Activated CD4-positive, CD25-positive, alpha-beta regulatory T cell (primary cell): ENCODE measurements at regions not wholly inside any gene's neighbourhood (a gene's known extent, or its start where the extent isn't known, plus 50 kb on each side); places are given as distances from the start of the nearest gene placed in this dataset.

Experiments used
- DNase-seq, 4 experiments: peaks; one replicate each; lab custom pipeline; 2025; lab: John Stamatoyannopoulos, UW

DNA sequence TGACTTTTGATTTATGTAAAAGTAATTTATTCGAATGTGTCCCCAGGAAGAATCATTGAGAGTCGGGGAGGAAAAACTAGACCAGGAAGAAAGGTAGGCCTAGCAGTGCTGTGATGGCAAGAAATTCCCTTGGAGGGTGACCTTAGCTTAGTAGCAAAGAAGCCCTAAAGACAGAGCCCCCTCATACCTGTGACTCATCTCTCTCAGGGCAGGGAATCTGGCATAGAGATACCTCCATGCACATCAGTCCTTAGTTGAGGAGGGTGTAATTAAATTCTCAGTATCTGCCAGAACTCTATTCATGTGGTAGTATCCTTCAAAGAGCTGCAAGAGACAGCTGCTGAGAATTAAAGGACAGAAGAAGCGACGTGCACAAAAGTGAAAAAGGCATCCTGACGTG, 360.3 kb downstream of the FBXO15 start:
- no peak for DNase-seq

DNA sequence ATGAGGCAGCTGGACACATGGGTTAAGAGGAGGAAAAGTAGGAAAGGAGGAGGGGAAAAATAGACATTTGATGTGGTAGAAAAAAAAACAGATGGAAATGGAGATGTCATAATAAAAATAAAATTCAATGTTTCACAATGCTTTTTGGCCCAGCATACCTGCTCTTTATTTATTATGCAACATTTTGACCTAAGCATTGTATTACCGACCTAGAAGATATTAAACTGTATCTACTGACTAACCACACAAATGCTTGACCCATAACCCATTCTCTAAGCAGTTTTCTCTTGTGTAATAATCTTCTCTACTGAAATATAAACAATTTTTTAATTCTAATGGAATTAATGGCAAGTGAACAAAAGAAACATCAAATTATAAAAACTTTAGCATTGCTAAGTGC, 362.3 kb downstream of the FBXO15 start:
- DNase-seq = no peak

DNA sequence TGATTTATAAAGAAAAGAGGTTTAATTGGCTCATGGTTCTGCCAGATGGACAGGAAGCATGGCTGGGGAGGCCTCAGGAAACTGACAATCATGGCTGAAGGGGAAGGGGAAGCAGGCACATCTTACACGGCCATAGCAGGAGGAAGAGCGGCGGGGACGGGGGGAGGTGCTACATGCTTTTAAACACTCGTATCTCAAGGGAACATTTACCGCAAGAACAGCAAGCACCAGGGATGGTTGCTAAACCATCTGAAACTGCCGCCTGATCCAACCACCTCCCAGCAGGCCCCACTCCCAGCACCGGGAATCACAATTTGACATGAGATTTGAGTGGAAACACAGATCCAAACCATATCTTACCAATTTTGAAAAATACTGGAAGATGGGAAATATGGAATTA, 362.8 kb downstream of the FBXO15 start:
- DNase-seq = no peak

DNA sequence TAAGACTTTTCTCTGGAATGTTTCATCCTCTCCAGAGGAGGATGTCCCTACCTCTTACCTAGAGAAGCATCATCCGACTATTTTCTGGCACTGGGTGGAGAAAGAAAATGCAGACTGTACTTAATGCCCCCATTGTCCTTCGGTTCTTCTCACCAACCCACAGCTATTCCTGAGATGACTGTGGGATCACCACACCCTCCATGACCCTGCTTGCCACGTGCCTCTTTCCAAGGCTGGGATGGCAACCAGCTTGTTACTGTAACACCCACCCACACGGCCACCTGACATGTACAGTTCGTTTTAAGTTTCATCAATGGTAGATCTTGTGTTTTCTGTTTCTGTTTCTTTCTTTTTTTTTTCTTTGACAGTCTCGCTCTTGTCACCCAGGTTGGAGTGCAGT, 365.2 kb downstream of the FBXO15 start:
- no peak for DNase-seq

GRCh38 chr18:73780218-73780617, 367.4 kb downstream of the FBXO15 start:
- DNase-seq = no peak

DNA sequence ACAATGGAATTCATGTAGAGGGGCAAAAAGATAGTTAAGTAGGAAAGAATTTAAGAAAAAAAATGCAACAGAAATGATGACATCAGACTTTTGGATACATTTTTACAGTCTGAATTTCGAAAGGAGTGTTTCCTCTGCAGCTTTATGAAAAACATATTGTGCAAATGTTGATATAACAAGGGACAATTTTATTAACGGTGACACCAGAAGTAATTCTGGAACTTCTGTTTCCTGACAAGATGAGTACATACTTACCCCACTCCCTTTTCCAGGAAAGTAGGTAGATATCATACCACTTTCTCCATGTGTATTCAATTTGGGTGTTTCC, 369.6 kb downstream of the FBXO15 start:
- DNase-seq = no peak

- DNase-seq = no peak
Observed at GRCh38 chr18:73777356-73778031, 370.1 kb downstream of the FBXO15 start.

GRCh38 chr18:73774811-73775509, 372.7 kb downstream of the FBXO15 start:
- DNase-seq = no peak

- no peak for DNase-seq
Observed at GRCh38 chr18:73768043-73768442, 379.6 kb downstream of the FBXO15 start.

DNA sequence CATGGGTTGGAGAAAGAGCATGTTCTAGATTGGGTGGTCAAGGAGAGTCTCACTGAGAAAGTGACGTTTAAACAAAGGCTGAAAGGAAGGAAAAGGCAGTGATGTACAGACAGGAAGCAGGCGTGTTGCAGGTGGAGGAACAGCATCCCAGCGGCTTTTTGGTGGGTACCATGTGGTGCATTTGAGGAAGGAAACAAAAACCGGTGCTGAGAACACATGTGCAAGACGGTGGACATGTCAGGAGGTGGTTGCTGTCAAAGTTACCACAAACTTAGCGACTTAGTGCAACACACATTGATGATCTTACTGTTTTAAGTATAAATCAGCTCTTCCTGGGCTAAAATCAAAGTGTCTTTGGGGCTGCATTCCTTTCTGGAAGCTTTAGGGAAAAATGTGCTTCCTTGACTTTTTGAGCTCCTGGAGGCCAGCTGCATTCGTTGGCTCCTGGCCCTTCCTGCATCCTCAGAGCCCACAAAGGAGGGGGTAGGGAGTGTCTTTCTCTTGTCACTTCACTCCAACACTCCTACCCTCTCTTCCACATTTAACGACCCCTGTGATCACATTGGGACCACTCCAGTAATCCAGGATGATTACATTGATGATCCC, 380.6 kb downstream of the FBXO15 start:
- DNase-seq = no peak

- DNase-seq = no peak
Observed at GRCh38 chr18:73758446-73758845, 389.2 kb downstream of the FBXO15 start.

DNA sequence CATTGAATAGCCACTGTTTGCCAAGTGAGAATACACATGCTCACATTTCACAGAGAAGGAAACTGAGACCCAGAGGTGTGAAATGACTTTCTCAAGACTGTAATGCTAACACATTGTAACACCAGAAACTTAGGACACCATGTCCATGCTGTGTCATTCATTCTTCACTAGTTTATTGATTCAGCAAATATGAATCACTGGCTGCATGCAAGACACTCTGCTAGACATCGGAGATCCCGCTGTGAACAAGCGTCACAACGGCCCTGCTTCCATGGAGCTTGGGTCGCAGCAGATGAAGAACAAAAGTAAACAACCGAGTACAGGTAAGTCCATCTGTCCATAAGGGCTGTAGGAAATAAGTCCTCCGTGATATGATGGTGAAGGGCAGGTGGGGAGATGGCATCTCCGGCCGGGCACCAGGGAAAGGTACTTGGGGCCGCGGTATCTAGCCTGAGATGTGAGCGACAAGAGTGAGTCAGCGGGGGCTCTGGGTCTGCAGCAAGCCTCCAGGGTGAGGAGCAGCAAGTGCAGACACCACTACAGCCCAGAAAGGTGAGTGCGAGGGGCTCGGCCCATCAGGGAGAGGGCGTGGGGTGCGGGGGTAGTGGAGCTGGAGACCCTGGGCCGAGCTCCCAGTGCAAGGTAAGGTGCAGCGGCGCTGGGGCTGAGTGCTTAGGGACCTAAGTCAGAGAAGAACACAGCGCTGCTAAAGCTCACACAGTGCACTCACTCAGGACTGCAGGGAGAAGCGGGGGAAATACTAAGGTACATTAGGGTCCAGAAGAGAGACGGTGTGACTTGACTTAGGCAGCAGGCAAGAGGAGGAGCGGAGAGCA, 391.2 kb downstream of the FBXO15 start:
- no peak for DNase-seq

DNA sequence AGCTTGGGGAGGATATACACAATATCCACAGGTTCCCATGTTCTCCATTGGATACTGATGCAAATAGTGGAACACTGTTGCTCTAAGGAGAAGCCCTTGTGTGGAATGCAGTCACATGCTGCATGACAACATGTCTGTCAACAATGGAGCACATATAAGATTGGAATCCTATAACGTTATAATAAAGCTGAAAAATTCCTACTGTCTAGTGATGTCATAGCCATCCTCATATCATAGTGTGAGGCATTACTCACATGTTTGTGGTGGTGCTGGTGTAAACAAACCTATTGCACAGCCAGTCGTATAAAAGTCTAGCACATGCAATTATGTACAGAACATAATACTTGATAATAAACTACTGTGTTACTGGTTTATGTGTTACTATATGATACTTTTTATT, 394.7 kb downstream of the FBXO15 start:
- DNase-seq = no peak

DNA sequence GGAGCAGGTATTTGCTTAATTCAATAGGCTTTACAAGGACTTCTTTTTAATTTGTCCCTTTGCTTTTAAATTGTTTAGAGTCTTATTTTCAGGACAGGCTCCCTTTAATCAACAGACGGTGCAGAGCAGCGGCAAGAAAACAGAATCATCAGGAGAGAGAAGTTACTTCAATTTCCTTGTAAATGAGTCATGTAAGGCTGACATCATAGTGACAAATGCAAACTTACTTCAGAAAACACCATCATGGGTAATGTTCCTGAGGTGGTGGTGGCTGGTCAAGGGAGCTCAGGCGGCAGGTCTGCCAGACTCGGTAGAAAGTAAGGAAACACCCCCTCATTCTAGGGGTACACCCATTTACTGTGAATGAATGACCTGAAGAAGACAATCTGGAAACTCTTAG, 395.1 kb downstream of the FBXO15 start:
- no peak for DNase-seq

DNA sequence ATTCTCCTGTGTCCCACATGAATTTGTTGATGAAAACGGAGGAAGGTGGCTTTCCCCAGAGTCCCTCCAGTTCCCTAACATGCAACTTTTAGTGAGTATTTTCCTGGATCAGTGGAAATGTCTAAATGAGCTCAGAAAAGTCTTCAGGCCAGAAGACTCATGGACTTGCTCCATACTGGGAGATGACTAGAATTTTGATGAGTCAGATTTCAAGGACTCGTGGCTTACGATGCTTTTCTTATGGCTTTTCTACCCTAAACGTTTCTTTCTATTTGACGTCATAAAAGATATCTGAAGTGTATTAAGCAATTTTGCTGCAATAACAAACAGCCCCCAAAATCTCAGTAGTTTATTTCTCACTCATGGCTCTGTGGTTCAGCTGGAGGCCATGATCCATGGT, 397.6 kb downstream of the FBXO15 start:
- no peak for DNase-seq

DNA sequence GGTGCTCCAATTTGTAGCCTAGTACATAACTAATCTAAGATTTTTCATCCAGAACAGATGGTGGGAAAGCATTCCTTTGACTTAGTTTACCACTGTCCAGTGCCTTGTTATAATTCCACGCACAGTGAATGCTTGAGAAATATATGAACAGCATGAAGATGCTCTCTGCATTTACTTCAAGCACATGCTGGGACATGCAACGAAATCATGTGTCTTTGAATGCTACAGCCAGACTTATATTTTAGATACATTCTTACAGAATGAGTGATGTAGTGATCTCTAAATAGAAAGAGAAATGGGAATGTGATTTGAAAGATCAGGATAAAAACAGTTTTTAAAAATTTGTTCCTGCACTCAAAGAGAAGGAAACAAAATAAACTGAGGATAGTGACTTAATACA, 398.3 kb downstream of the FBXO15 start:
- no peak for DNase-seq

- DNase-seq = no peak
Observed at GRCh38 chr18:73748731-73749130, 398.9 kb downstream of the FBXO15 start.

DNA sequence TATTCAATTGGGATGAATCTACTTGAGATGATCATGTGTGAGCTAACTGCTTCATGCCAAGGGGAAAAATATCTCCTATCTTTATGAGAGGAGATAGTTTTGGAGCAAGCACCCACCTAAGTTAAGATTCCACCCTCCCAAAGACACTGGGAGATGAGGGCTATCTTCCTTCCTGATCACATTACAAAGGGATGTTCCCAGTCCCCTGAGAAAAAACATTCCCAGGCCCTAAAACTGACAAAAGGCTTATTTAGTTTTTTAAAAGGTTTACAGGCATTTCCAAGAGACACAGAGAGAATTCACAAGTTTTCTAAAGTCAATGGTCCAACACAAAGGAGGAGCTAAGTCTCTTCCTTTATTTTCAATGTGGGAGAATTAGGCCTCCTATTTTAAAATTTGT, 401.5 kb downstream of the FBXO15 start:
- no peak for DNase-seq

- no peak for DNase-seq
Observed at GRCh38 chr18:73742957-73743356, 404.7 kb downstream of the FBXO15 start.

DNA sequence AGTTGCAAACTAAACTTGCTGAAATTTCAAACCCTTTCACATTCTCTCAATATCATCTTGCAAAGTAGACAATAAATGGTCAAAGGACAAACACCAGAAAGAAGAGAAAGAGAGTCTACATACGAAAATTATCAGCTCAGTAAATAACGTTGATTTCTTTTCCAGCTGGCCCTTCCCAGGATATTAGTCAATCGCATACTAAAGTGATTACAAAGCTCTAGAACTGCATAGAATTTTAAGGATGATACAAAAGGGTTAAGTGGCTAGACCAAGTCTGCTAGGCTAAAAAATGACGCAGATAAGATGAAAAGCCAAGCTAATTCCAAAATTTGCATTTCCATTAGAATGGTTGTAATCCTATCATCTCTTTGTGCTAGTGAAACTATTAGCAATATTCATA, 405.7 kb downstream of the FBXO15 start:
- no peak for DNase-seq

DNA sequence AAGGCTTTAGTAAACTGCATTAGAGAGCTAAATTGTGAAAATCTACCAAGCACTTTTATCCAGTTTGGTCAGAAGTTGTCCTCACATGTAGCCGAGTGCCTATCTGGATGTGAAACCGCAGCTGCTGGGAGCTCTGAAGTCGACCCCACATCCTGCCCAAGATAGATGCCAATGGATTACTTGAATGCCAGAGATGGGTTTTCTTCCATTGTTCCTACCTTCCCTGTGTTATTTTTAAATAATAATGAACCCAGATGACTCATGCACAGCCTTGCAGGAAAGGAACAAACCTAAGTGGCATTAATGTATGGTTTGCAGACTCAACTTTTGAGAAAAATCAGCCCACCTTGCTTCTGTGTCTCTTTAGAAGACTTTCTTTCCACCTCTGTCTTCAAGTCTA, 408.5 kb downstream of the FBXO15 start:
- no peak for DNase-seq

DNA sequence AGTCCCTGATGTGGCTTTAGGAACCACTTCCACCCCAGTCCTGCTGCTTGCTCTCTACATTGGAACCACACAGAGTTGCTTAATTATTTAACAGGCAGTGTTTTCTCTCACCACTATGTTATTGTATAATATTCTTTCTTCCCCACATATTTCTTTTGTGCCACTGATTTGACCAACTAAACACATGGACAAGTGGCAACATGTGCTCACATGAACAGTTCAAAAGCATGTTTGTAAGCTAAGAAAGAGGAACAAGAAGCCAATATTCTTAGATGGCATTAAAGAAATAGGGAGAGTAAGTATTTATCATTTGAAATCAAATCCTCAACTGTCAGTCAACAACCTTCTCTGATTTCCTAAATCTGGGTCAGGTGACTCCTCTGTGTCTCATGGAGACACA, 409.6 kb downstream of the FBXO15 start:
- no peak for DNase-seq

DNA sequence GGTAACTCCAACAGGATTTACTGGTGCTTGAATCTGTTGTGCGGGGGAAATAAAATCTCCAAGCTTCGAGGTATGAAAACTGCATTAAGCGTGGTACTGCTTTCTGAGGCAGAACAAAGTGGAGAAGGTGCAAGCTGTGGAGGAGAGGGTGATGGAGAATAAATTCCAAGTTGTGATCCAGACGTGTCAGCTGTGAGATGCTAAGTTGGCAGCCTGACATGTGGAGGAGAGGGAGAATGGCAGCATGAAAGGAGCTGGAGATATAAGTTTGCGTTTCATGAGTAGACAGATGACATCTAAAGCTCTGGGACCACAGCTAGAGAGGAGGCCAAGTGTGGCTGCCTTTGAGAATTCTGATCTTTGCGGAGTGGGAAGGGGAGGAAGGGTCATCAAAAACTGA, 411.8 kb downstream of the FBXO15 start:
- DNase-seq = no peak
